HFF-Myc (cell line): ENCODE measurements at regions not wholly inside any gene's neighbourhood (a gene's known extent, or its start where the extent isn't known, plus 50 kb on each side); places are given as distances from the start of the nearest gene placed in this dataset.

ENCODE experiments used
- DNase-seq: peaks from one replicate; pipeline ENCODE4 v3.0.0-alpha.2; 2011; ENCODE audit warnings: low read depth; ENCODE audit errors: extremely low read depth
- H3K4me3 ChIP-seq: replicated peaks from 2 replicates; pipeline ENCODE4 v1.5.1; 2011; ENCODE audit warnings: low read depth, mild to moderate bottlenecking, control low read depth, low read length
- CTCF ChIP-seq: IDR thresholded peaks from 2 replicates; pipeline ENCODE4 v1.5.1; 2012; ENCODE audit warnings: mild to moderate bottlenecking, low read depth, low read length, control low read depth; ENCODE audit errors: missing control alignments

DNA sequence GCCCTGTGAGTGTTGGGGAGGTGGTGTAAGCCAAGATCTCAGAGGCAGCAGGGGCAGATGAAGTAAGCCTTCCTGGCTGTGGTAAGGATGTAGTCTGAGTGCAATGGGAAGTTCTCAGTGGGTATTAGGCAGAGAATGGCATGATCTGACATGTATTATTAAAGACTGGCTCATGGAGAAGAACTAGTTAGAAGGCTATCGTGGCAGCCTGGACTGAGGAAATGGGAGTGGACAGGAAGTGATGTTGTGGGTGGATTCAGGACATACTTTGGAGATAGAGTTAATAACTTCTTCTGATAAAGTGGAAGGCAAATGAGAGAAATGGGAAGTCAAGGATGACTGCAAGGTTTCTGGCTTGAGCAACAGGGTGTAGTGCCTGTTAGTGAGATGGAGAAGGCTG, 250.9 kb upstream of the CFAP20DC start:
- no peak overlapping the region for H3K4me3 ChIP-seq
- no peak for TF ChIP-seq CTCF
- no peak for DNase-seq

- no peak for TF ChIP-seq CTCF
- no peak overlapping the region for H3K4me3 ChIP-seq
- no peak for DNase-seq
Observed at GRCh38 chr3:59299561-59299960, 249.7 kb upstream of the CFAP20DC start.

DNA sequence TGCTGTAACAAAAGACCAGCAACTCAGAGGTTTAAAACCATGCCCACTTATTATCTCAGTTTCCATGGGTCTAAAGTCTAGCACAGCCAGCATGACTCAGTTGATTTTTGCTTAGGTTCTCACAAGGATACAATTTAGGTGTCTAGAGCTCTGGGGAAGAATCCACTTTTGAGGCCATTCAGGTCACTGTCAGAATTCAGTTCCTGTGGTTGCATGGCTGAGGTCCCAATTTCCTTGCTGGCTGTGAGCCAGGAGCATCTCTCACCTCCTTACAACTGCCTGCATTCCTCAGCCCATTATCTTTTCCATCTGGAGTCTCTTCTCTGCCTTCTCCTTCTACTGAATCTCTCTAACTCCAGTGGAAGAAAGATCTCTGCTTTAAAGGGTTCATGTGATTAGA, 240.5 kb upstream of the CFAP20DC start:
- no peak for TF ChIP-seq CTCF
- DNase-seq: no peak
- no peak overlapping the region for H3K4me3 ChIP-seq

DNA sequence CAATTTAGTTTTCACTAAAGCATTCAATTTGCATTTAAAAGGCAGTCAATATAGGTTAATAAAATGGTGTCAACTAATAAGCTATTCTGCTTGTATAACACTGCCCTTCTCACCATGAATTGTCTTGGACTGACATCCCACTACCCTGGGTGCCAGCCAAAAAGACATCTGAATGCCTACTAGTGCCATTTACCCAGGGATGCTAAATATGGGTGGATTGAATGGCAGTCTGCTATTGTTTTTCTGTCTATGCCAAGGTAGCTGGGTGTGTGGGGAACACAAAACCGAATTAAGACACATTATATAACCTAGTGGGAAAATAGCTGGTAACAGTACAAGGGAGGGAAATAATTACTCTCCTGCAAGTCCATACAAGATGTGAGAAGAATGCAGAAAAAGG, 240.0 kb upstream of the CFAP20DC start:
- no peak overlapping the region for H3K4me3 ChIP-seq
- DNase-seq: no peak
- TF ChIP-seq CTCF: no peak

- DNase-seq: no peak
- no peak overlapping the region for H3K4me3 ChIP-seq
- TF ChIP-seq CTCF: no peak
Observed at GRCh38 chr3:59288951-59289350, 239.1 kb upstream of the CFAP20DC start.

DNA sequence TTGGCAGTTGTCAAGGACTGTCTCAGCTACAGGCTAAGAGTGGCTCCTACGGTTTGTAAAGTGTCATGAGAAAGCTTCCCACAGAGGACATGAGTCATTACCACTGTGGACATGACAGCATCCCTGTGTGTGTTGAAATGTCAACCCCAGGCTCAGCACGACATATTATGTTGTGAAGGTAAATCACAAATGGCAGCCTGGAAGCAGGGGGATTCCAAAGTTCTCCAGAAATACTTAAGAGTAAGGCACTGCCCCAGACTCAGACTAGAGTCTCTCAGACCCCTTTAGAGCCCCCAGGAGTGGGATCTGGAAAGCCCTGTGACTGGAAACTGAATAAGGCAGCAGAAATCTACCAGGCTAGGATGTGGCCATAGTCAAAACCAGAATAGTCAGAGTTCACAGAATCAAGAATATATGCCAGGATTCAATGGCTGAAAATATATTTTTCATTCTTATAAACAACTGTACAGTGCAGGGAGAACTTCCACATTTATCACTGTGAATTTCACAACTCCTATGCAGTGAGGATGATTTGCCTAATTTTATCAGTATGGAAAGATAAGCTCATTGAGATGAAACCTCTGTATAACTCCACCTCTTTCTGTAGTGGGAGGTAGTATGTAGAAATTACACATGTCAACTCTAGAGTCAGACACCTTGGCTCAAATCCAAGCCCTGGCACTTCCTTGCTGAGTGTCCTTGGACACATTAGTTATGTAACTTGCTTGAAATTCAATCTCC, 237.1 kb upstream of the CFAP20DC start:
- DNase-seq: no peak
- H3K4me3 ChIP-seq: no peak overlapping the region
- no peak for TF ChIP-seq CTCF

GRCh38 chr3:59285560-59285959, 235.7 kb upstream of the CFAP20DC start:
- H3K4me3 ChIP-seq: no peak overlapping the region
- no peak for DNase-seq
- no peak for TF ChIP-seq CTCF
